CD4-positive, alpha-beta T cell treated with Interleukin-21 for 1 hour (primary cell): ENCODE measurements at regions not wholly inside any gene's neighbourhood (a gene's known extent, or its start where the extent isn't known, plus 50 kb on each side); places are given as distances from the start of the nearest gene placed in this dataset.

Experiments used
- DNase-seq: peaks from one replicate; pipeline ENCODE4 v3.0.0-alpha.2; 2020

DNA sequence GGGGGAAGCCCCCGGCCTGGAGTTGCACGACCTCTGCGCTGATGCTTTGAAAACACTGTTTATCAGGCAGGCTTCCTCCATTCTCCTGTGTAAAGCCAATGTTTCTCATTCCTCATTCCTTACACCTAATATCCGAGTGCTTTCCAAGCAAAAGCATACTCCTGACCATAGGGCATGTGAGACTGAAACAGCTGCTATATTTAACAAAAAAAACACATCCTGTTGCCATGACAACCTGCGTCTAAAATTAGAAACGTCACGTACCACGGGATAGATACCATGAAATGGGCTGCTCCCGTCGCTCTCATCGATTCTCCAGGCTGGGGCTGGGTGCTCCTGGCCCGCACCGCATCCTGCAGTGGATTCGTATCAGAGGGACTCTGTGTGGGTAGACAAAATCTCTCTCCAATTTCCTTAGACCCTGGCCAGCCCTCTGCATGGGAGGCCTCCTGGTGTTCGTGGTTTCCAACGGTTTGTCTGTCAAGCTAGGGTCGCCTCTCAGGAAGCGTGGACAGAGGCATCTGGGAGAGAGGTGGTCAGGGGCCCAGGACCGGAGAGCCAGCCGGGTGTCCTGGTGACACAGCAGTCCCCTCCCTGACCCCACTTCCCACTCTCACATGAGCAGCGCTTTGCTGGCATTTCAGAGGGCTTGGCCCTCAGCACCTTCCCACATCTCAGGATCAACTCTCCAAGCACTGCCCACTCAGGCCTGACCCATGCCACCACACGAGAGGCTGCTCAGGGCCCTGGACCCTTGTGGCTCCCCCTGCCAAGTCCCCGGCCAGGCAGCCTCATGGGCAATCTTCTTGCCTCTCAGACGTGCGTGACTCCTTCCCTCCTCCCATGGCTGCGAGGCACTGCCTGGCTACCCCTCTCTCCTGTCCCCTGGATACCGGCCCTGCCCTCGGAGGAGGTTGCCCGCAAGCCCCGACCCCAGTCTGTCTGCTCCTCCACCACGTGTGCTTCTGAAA is 268.1 kb downstream of the NDUFA10 start:
- DNase-seq, result no peak

DNA sequence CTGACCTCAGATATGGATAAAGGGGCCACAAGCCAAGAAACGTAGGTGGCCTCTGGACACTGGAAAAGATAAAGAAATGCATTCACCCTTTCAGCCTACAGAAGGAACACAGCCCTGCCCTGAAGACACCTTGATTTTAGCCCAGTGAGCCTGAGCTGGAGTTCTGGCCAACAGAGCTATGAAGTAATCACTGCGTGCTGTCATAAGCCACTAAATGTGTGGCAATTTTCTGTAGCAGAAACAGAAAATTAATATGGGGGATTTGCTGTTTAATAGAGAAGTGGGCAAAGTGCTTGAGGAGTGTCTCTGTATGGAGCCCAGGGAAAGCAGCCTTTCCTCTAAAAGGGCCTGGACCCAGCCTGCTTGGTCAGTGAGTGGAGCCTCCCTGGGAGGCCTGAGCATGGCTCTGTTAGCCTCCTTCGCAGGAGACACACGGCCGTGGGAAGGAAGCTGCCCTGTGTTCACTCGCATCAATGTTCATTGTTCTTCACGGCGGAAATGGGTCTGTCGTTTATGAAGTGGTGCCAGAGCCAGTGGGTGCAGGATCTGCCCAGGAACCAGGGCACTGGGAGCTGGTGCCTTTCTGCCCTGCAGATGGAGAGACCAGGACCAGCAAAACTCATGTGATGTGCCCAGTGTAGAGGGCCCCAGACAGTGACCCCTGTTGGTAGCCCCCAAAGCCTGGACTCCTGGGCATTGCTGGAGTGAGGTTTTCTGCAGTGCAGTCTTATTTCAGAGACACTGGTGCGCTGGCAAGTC is 268.9 kb downstream of the NDUFA10 start:
- DNase-seq, result no peak

DNA sequence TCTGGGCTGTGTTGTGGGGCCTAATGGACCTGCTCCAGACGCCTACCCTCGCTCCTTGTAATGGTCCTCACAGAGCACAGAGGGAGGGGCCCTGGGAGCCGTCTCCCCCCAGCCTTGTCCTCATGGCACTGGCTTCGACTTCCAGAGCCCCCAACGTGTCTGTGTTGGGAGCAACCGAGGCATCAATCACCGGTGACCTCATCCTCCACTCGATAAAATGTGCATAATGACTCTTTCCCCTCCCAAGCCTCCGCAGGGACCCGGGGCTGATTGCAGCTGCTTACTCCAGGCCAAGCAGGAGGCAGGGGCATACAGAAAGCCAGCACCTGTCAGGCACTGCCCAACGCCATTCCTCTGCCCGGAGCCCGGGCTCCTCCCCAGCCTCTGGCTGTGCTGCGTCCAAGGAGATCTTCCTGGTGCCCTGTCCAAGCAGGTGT is 271.7 kb downstream of the NDUFA10 start:
- no peak for DNase-seq

DNA sequence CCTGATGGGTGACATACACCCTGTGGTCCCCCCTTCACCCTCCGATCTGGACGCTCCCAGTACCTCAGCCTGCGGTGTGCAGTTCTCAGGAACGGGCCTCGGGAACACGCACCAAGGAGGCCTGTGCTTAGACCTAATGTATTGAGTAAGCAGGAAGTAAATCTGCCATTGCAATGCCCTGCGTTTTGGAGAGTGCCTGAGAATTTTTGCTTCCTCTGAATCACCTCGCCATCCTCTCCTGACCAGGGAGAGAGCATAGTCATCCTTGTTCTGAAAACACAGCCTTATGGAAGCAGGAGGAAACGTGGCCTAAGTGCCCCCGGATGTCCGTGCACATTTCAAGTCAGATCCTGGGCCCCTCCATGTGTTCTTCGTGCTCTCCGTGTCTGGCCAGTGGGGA is 272.2 kb downstream of the NDUFA10 start:
- DNase-seq, result no peak

DNA sequence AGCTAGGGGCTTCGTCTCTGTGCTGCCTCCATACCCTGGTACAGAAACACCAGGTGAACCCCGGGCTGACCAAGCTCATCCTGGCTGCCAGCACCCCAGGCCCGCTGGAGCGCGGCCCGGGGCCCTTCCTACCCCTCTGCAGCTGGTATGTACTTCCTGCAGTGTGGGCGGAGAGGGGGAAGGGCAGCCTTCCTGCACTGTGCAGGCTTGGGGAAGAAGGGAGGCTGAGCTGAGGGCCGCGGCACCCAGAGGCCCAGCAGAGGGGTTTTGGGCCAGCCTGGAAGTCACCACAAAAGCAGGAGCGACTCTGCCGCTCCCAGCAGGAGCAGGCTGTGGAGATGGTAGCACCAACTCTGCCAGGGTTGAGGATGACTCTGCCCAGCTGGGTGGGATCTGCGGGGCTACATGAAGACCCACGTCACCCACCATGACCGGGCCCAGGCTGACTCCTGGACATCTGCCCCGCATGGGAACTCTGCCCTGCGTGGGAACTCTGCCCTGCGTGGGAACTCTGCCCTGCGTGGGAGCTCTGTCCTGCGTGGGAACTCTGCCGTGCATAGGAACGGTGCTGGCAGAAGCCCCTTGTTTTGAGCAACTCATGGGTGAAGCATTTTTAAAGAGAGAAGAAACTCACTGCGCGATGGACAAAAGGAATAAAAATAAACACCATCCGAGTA is 273.3 kb downstream of the NDUFA10 start:
- no peak for DNase-seq

DNA sequence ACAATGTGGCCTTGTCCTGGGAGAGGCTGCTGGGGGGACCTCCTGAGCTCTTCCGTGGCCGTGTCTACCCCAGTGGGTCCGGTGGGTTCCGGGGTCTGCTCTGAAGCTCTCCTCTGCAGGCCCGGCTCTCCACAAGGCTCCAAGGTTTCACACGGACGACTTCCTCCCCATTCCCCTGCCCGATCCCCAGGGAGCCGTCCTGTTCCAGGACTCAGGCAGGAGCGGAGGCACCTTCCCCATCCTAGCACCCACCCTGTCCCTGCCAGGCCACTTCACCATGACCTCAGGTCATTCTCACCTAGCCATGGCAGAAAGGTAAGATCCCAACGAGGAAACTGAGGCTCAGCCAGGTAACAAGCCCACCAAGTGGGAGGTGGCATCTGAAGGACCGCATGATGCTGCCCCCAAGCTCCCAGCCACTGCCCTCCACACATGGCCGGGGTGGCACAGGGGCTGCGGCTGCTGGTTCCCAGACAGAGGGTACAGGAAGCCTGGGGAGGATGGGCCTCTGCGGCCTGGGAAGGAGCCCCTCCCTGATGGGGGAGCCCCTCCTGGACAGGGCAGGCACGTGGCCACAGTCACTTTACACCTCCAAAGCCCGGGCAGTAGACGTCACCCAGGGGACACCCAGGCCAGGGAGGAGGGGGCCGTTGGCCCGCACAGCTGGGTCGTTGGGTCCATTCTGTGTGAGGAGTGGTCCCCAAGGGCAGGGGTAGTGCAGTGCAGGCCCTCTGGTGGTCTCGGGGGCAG is 274.0 kb downstream of the NDUFA10 start:
- no peak for DNase-seq

DNA sequence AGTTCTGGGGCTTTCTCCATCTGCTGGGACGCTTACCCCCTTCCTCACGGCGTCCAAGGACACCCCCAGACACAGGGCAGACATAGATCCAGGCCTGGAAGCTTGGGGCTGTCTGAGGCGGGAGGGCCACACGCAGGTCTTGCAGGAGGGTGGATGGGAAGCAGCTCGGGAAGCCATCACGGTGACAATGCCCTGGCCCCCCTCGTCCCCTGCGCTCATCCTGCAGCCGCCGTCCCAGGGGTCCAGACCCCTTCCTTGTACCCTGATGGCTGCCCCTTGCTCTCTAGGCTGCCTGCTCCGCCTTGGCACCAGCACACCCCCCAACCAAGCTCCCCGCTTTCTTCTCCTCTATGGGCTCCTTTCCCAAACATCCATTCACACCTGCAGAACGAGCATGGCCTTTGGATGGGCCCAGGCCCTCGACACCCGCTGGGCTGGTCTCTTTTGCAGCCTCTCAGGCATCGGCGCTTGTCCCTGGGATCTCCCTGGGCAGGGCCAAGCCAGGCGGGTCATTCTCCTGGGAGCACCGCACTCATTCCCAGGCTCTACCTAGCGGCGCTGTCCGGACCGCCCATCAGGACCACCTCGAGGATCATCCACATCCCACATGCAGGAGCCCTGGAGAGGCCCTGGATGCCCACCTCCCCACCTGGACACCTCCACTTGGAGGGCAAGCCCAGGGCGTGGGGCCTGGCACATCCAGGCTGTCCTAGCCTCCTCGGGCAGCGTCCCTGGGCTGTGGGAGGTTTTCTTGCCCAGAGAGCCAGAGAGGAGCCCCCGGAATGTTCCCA is 274.9 kb downstream of the NDUFA10 start:
- DNase-seq, result no peak

DNA sequence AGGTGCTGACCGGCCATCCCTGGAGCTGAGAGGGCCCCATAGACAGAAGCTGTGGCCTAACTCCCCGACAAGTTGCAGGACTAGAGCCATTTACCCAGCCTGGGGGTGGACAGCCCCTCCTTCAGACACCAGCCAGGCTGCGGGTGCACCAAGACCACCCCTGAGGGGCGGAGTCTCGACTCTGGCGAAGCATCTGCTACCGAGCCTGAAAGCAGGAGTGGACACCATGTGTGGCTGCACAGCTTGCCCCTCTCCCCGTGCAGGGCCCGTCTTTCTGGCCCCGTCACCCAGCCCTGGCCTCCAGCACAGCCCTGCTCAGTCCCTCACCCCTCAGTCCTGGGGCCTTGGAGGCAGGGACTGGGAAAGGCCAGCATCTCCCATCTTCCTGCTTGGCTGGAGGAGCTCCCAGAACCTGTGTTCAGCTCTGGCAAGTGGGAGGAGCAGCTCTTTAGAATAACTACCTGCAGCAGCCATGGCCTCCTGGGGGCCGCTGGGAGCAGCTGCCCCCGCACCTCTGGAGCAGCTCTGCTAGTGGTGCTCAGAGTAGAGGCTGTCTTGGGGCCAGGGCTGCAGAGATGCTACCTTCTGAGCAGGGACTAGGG is 275.8 kb downstream of the NDUFA10 start:
- DNase-seq, result no peak

DNA sequence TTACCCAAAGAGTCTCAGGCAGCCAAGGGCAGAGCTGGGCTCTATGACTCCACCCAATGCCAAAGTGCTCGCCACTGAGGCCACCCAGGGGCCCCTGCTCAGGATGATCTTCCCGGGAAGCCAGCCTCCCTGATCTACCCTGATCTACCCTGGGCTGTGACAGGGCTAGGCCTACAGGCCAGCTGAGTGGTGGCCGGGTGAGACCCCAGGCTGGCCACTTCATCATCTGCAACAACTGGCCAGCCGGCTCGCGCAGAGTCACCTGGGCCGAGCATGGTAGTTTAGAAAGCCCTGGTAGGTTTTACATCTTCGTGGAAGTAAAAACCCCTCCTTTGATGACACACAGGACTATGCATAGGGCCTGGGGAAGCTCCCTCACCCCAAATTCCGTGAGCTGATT is 276.3 kb downstream of the NDUFA10 start:
- no peak for DNase-seq

DNA sequence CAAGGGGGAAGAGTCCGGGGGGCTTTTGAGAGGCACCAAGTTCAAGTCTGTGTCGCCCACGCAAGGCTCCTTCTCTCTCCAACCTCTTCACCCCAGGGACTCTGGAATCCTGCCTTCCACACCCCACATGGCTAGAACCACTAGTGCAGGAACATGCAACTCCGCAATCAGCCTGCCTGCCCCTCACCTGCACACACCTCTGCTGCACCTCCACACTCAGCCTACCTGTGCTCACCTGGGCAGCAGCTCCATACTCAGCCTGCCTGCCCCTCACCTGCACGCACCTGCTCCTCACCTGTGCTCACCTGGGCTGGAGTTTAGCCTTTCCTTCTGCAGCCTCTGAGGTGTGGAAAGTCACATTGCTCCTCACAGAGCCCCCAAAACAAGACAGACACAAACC is 277.4 kb downstream of the NDUFA10 start:
- DNase-seq, result no peak

DNA sequence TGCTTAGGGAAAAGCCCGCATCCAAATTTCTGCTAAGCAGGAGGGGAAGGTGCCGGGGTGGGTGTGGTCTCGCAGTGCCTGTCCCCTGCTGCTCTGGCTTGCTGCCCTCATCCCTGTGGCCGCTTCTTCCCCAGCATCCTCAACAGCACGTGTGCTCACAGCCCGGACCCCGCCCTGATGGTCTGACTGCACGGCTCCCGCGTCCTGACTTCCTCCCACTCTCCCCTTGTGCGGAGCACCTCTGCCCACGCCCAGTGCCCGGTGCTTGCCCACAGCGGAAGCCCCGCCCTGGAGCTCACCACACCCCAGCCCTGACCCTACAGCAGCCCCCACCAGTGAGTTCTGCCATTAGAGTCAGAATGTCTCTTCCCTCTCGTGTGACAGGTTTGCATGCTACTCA is 277.9 kb downstream of the NDUFA10 start:
- no peak for DNase-seq

DNA sequence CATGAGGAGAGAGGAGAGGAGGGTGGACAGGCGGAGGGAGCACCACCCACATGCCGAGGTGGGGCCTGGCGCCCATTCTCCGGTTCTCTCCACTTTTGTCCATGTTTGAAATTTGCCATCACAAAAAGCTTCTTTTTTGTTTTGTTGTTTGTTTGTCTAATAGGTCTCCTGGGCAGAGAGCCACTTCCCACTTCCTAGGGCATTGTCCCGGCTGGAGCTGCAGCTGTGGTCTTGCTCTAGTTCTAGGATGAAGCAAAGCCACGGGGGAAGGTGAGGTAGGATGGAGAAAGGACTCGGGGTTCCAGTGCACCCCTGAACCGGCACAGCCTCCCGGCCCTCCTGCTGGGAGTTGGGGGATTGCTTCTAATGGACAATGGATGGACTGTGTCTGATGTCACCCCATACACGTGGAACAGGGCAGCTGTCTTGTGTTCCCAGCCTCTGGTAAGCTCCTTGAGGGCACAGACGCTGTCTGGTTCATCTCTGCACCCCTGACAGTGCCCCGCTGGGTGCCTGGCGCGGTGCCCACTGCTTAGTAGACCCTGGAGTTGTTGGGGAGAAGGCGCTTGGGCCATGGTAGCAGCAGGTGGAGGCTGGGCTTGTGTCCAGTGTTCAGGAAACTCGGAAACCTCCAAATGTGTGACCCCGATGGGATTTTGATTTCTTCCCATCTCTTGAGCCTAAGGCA is 278.4 kb downstream of the NDUFA10 start:
- no peak for DNase-seq

DNA sequence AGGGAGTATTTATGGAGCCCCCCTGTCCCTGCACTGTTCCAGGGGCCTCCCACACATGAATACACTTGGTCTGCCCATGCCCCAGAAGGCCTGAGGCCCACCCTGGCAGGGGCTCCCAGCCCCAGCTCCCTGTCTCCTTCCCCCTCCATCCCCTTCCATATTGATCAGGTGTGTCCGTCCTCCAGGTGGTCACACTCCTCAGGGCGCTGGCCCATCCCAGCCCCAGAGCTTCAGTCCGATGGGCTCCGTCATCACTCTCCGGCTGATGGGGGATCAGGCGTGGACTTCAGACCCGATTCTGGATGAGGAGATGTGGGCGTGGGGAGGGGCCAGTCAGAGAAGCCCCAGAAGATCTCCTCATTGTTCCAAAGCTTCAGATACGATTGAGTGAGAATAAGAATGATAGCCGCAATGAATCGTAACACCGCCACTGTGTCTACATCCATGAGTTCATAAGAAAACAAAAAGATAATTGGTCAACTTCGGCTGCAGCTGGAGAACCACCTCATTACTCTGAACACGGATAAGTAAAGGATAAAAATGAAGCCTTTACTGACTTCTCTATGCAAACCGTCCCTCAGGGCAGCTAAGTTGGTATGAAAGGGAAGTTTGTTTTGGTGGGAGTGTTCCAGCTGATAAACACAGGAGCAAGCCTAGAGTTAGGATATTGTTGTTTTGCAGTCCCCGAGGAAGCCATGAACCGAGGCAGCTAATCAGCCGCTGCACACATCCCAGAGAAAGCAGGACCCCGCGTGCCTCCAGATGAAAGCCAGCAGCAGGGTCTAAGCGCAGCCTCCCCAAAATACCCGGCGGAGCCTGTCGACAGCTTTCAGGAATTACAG is 279.5 kb downstream of the NDUFA10 start:
- no peak for DNase-seq

DNA sequence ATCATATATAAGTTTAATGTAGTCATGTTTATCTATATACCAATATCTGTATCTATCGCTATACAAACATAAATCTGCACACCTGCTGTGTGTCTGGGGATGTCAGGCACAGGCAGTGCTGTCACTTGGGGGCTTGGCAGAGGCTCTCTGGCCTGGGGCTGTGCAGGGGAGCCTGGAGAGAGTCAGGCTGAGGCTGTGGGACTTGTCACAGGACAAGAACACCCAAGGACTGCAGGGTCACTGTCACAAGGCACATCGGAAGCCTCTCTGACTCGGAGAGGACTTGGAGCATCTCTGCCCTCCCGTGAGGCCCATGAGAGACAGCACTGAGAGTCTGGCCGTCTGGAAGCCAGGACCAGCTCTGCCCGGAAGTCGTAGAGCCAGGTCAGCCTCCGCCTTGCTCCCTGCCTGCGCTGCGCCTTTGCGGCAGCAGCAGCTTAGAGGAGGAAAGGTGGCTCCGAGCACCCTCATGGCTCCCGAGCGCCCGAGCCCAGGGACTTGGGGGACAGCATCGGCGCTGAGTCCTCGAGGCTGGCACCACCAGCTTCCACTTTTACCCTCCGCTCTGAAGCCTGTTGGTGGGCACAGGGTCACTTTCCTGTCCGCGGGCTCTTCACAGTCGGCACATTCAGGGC is 280.3 kb downstream of the NDUFA10 start:
- no peak for DNase-seq

DNA sequence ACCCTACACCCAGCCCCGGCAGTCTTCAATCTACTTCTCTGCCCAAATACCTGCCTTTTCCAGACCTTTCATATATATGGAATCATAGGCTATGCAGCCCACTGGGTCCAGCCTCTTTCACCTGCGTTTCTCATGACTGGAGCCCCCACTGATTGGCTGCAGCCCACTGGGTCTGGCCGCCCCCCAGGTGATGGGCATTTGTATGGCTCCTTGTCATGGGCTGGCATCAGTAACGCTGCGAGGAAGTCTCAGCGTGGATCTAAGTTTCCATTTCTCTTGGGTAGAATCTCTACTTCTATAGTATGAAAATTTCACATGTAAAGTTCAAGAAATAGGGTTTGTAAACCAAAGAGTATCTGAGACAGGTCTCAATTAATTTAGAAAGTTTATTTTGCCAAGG is 281.9 kb downstream of the NDUFA10 start:
- DNase-seq, result no peak

DNA sequence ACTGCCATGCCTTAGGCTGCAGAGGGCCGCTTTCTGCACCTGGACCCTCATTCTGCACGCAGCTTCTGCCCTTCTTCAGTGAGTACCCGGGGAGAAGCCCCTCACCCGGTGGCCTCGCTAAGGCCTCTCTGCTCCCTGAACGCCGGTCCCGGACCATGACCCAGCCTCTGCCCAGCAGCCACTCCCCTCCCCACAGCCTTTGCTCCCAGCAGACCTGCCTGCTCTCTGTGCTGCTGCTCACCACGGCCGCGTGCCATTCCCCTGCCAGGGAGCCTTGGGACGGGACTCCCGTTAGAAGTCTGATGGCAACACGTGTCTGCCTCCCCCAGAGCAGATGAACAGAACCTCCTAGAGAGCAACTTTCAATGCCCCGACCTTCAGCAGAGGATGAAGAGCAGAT is 282.8 kb downstream of the NDUFA10 start:
- DNase-seq, result no peak

DNA sequence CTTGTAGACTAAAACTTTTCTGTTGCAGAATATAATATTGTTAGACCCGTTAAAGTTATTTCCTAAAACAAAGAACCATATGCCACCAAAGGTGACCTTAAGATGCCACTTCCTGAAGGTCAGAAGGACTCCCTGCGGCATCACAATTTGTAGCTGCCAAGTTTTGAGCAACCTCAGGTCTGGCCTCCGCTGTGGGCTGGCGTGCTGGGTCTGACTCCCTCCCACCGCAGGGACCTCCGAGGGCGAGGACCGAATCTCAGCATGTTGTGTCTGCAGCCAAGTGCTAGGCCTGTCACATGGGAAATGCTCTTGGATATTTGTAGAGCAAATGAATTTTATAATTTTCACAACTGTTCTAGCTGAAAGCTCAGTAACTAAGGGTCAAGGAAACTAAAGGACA is 285.9 kb downstream of the NDUFA10 start:
- DNase-seq, result no peak

DNA sequence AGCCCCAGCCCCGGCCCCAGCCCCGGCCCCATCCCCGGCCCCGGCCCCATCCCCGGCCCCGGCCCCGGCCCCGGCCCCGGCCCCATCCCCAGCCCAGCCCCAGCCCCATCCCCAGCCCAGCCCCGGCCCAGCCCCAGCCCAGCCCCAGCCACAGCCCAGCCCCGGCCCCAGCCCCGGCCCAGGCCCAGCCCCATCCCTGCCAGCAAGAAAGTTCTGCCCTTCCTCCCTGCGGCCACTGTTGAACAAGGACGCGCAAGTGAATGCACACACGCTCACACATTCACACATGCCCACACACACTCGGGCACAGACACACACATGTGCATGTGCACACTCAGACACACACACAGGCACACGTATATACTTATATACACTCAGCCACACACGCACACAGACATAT is 287.0 kb downstream of the NDUFA10 start:
- DNase-seq, result no peak

DNA sequence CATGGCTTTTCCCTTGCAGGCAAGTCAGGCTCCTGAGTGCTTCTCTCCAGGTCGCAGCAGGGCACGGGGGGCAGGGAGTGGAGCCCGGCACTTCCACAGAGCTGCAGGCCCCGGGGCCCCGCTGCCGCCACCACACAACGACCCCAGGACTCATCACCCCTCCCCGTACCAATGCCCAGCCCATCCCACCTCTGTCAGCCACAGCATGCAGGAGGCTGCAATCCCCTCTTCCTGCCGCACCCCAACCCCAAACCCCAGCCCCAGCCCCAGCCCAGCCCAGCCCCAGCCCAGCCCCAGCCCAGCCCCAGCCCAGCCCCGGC is 288.0 kb downstream of the NDUFA10 start:
- DNase-seq, result no peak
